Neural cell (in vitro differentiated cells): ENCODE measurements at regions not wholly inside any gene's neighbourhood (a gene's known extent, or its start where the extent isn't known, plus 50 kb on each side); places are given as distances from the start of the nearest gene placed in this dataset.

Experiments
- EP300 ChIP-seq: fragments of 450-650 bp; conservative IDR thresholded peaks from 2 replicates; pipeline ENCODE4 v1.6.1; 2014; ENCODE audit warnings: antibody characterized with exemption, mild to moderate bottlenecking, moderate library complexity; ENCODE audit not compliant: poor library complexity, severe bottlenecking
- EZH2 ChIP-seq: fragments of 200-600, 300-800 bp; shearing (Covaris generic), sonication (generic); IDR thresholded peaks from 2 replicates; pipeline ENCODE4 v1.6.1; 2014; ENCODE audit warnings: antibody characterized with exemption, low read length, borderline replicate concordance, mild to moderate bottlenecking; ENCODE audit not compliant: insufficient read depth, poor library complexity, severe bottlenecking
- POLR2AphosphoS5 ChIP-seq: IDR thresholded peaks from 2 replicates; pipeline ENCODE4 v1.6.1; 2012
- TAF1 ChIP-seq: IDR thresholded peaks from 2 replicates; pipeline ENCODE4 v1.6.1; 2012; ENCODE audit warnings: low read depth
- TF ChIP-seq, protein P1 (sequence below): fragments of 450-650 bp; IDR thresholded peaks from 2 replicates; pipeline ENCODE4 v1.5.1; 2014; ENCODE audit warnings: antibody characterized with exemption, mild to moderate bottlenecking, moderate library complexity; ENCODE audit not compliant: poor library complexity, severe bottlenecking
- TF ChIP-seq, protein P2 (sequence below): IDR thresholded peaks from 2 replicates; pipeline ENCODE4 v1.6.1; 2012; ENCODE audit warnings: borderline replicate concordance

DNA sequence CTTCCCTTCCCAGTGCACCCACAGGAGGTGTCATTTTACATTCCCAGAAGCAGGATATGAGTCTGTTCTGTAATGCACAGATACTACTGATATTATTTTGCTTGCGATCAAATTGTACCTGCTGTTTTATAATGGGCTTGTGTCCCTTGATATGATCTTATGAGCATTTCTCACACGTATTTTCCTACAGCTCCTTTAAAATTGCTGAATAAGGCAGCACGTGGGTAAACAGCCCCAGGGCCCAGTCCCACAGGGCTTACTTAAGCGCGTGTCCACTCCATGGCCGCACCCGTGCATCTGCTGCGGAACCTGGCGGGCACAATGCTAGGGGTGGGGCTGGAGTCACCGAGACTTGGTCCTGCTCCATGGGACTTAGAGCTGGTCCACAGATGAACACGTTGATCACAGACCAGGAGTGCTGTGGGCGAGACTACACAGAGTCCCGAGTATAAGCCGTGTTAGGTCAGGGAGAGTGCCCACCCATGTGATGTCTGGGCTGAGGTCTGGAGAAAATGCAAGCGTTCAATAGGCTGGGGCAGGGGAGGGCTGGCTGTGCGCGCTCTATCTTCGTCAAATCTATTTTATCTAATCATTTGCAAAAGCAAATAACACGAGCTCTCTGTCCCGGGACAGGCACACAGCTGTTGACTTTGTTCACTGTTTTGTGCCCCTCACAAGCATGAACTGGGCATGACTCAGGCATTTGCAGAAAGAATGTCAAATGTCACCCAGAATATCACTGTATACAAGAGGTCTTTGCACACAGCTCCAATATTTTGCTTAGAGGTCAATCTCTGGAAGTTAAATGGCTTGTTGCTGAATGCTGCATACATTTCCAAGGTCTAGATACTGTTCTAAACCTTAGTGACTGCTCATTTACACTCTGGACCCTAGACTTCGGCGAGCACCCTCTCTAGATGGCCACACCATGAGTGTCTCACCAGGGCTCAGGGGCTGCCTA, 119.3 kb downstream of the CRYAA start:
- TF ChIP-seq TAF1 (no peak), EZH2 (no peak), EP300 (no peak), POLR2AphosphoS5 (no peak)
- TF ChIP-seq, protein P1, sequence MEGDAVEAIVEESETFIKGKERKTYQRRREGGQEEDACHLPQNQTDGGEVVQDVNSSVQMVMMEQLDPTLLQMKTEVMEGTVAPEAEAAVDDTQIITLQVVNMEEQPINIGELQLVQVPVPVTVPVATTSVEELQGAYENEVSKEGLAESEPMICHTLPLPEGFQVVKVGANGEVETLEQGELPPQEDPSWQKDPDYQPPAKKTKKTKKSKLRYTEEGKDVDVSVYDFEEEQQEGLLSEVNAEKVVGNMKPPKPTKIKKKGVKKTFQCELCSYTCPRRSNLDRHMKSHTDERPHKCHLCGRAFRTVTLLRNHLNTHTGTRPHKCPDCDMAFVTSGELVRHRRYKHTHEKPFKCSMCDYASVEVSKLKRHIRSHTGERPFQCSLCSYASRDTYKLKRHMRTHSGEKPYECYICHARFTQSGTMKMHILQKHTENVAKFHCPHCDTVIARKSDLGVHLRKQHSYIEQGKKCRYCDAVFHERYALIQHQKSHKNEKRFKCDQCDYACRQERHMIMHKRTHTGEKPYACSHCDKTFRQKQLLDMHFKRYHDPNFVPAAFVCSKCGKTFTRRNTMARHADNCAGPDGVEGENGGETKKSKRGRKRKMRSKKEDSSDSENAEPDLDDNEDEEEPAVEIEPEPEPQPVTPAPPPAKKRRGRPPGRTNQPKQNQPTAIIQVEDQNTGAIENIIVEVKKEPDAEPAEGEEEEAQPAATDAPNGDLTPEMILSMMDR: no peak
- TF ChIP-seq, protein P2, sequence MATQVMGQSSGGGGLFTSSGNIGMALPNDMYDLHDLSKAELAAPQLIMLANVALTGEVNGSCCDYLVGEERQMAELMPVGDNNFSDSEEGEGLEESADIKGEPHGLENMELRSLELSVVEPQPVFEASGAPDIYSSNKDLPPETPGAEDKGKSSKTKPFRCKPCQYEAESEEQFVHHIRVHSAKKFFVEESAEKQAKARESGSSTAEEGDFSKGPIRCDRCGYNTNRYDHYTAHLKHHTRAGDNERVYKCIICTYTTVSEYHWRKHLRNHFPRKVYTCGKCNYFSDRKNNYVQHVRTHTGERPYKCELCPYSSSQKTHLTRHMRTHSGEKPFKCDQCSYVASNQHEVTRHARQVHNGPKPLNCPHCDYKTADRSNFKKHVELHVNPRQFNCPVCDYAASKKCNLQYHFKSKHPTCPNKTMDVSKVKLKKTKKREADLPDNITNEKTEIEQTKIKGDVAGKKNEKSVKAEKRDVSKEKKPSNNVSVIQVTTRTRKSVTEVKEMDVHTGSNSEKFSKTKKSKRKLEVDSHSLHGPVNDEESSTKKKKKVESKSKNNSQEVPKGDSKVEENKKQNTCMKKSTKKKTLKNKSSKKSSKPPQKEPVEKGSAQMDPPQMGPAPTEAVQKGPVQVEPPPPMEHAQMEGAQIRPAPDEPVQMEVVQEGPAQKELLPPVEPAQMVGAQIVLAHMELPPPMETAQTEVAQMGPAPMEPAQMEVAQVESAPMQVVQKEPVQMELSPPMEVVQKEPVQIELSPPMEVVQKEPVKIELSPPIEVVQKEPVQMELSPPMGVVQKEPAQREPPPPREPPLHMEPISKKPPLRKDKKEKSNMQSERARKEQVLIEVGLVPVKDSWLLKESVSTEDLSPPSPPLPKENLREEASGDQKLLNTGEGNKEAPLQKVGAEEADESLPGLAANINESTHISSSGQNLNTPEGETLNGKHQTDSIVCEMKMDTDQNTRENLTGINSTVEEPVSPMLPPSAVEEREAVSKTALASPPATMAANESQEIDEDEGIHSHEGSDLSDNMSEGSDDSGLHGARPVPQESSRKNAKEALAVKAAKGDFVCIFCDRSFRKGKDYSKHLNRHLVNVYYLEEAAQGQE: no peak
